Heart left ventricle (tissue), 16 donors: ENCODE measurements at regions not wholly inside any gene's neighbourhood (a gene's known extent, or its start where the extent isn't known, plus 50 kb on each side); places are given as distances from the start of the nearest gene placed in this dataset.

Source experiments
- ATAC-seq, 4 donors: fragments of 200-7000 bp; cut with Tn5 transposase; one replicate each; pipeline ENCODE4 v1.9.1; 2020 to 2022; ENCODE audit warnings: moderate library complexity in 4 of 4, mild to moderate bottlenecking in 3 of 4, moderate number of reproducible peaks in 1 of 4
- DNase-seq, 5 donors: peaks; one replicate each; pipeline ENCODE4 v3.0.0-alpha.2; 2020
- H3K27ac ChIP-seq, 12 donors: fragments of 200-600 bp; sonication (generic) in 4 of 12; one replicate each; pipeline versions ENCODE4 v1.5.0 to v1.8.0; 2016 to 2022; ENCODE audit warnings: mild to moderate bottlenecking in 2 of 12
- H3K27me3 ChIP-seq, 9 donors: fragments of 200-600 bp; sonication (generic) in 2 of 9; one replicate each; pipeline versions ENCODE4 v1.5.1 to v1.8.0; 2016 to 2022; ENCODE audit warnings: mild to moderate bottlenecking in 3 of 9
- H3K36me3 ChIP-seq, 9 donors: fragments of 200-600 bp; sonication (generic) in 2 of 9; one replicate each; pipeline versions ENCODE4 v1.5.0 to v1.8.0; 2018 to 2022; ENCODE audit warnings: mild to moderate bottlenecking in 2 of 9
- H3K4me1 ChIP-seq, 12 donors: fragments of 200-600 bp; sonication (generic) in 4 of 12; one replicate each; pipeline versions ENCODE4 v1.5.0 to v1.8.0; 2016 to 2022; ENCODE audit warnings: mild to moderate bottlenecking in 3 of 12
- H3K4me3 ChIP-seq, 12 donors: fragments of 200-600 bp; sonication (generic) in 4 of 12; one replicate each; pipeline versions ENCODE4 v1.5.0 to v1.8.0; 2017 to 2022; ENCODE audit warnings: mild to moderate bottlenecking in 9 of 12, moderate library complexity in 4 of 12
- H3K9me3 ChIP-seq, 12 donors: fragments of 200-600 bp; sonication (generic) in 4 of 12; one replicate each; pipeline versions ENCODE4 v1.5.0 to v1.8.0; 2016 to 2022; ENCODE audit warnings: mild to moderate bottlenecking in 1 of 12
- POLR2A ChIP-seq, 2 donors: fragments of 450-650 bp; IDR thresholded peaks; one replicate each; pipeline ENCODE4 v1.6.1; 2017; ENCODE audit warnings: antibody characterized with exemption in 2 of 2, mild to moderate bottlenecking in 2 of 2, moderate library complexity in 2 of 2
- WGBS, 4 donors: extraction: QIAGEN DNeasy Blood & Tissue Kit in 2 of 4; methylation state at CpG; one replicate each; pipeline versions ENCODE4 v1.1.5 to v1.1.7; 2013 to 2018; 5-methylcytosine and 5-hydroxymethylcytosine counted together
- intact Hi-C, 10 donors: fragments of 100-400 bp; cut with DNase I; formaldehyde crosslinking; loops; one replicate each; pipeline versions ENCODE4 v1.11.1 to v1.14.2; 2022
- TF ChIP-seq, protein P1 (sequence below), 12 donors: fragments of 200-600 bp; sonication (generic) in 4 of 12; IDR thresholded peaks; one replicate each; pipeline versions ENCODE4 v1.5.0 to v1.8.0; 2018 to 2022; ENCODE audit warnings: antibody characterized with exemption in 12 of 12, mild to moderate bottlenecking in 5 of 12
- donor health status: ischemic (EF 13 %, LVEDD 7.1; RV severe dilation, severe dysfunction).
- donor health status: healthy with polysubstance abuse.
- donor health status: DM: no; HTN: yes; CAD: no.
- donor health status: DM: no; HTN: no; CAD: no.
- donor health status: ischemic (EF 25% LVEDD 6.9; RV normal size, moderate dysfunction).
- donor health status: ischemic (EF 25% LVEDD 5.7; RV mildly dilated, moderate dysfunction).
- donor health status: healthy.
- donor health status: DM: yes; HTN: yes; CAD: no.
- donor health status: ischemic (EF 35%, LVEDD 5.7; RV mildly dilated, moderate dysfunction).
- donor health status: nonischemic (EF 11% LVEDD 7.7; RV severe dilation, severe dysfunction).
- donor health status: DM: yes; HTN: yes; CAD: no.
- donor health status: PGD.
- donor health status: ischemic (EF 29% LVEDD 5.4; RV normal size, mild dysfunction).
- donor health status: nonischemic (EF 23%, LVEDD 6.1; RV moderate dilation, normal function).

DNA sequence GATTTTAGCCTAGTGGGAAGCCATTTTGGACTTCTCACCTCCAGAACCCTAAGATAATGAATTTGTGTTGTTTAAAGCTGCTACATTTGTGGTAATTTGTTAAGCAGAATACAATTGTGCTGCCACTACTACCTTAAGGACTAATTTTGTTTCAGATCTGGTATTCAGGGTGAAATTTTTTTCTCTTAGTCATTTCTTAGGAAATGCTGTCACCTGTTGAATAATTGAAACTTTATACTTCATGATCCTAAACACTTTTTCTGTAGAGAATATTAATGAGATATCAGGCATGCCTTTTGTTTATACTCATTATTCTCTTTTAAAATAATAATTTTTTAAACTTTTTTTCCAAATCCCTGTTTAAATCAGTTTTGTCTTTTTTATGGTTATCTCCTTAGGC lies 246.8 kb downstream of the TGFB2 start:
- TF ChIP-seq, protein P1, sequence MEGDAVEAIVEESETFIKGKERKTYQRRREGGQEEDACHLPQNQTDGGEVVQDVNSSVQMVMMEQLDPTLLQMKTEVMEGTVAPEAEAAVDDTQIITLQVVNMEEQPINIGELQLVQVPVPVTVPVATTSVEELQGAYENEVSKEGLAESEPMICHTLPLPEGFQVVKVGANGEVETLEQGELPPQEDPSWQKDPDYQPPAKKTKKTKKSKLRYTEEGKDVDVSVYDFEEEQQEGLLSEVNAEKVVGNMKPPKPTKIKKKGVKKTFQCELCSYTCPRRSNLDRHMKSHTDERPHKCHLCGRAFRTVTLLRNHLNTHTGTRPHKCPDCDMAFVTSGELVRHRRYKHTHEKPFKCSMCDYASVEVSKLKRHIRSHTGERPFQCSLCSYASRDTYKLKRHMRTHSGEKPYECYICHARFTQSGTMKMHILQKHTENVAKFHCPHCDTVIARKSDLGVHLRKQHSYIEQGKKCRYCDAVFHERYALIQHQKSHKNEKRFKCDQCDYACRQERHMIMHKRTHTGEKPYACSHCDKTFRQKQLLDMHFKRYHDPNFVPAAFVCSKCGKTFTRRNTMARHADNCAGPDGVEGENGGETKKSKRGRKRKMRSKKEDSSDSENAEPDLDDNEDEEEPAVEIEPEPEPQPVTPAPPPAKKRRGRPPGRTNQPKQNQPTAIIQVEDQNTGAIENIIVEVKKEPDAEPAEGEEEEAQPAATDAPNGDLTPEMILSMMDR (IDR thresholded peaks at IDR 0.05), result no peak
- TF ChIP-seq POLR2A (IDR thresholded peaks at IDR 0.05), result no peak
- DNase-seq, result no peak
- intact Hi-C loops, result no loop called here
- ATAC-seq, result no peak
- Histone ChIP-seq H3K9me3 (no peaks in the 10 kb centered on the region), H3K4me3 (no peak overlapping the region), H3K36me3 (no peaks in the 10 kb centered on the region), H3K27ac (no peak overlapping the region), H3K27me3 (no peaks in the 10 kb centered on the region), H3K4me1 (peaks cover 0 to 4% (median 0%) of the 10 kb centered on the region in 12 donors)

DNA sequence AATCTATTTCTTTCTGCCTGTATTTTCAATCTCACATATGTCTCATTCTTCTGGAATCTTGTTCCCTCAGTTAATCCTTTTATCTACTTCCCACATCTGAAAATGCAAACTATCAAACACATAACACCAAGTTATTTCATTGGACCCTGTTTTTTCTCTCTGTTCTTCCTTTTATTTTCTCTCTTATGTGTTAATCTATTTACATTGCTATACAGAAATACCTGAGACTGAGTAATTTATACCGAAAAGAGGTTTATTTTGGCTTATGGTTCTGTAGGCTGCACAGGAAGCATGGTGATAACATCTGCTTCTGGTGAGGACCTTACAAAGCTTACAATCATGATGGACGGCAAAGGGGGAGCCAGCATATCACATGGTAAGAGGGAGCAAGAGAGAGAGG lies 247.6 kb downstream of the TGFB2 start:
- peaks cover 0 to 4% (median 0%) of the 10 kb centered on the region in 12 donors for H3K4me1 ChIP-seq
- 53 to 63% (median 57%) methylated on average over 2 of the region's 2 CpGs for WGBS, 4 donors
- ATAC-seq, result no peak

DNA sequence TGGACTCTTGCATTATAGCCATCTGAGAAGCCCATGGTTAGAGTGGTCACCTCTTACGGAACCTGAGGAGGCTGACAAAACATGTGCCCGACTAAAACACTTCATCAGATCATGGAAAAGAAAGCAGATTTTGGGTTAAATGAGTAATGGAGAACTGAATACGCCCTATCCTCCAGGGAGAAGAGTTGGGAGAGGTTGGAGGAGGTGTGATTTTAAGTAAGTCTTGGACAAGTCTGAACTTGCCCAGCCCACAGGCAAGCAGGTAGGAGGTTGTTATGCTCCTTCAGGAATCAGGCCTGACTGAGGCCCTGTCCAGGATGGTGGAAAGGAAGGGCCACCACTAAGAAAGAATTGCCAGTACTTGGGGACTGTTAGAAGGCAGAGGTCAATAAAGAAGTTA lies 255.8 kb downstream of the TGFB2 start:
- ATAC-seq, result no peak
- H3K27me3 ChIP-seq, result no peaks in the 10 kb centered on the region
- DNase-seq, result no peak
- no peaks in the 10 kb centered on the region for H3K4me1 ChIP-seq
- H3K9me3 ChIP-seq, result peaks cover 0 to 2% (median 0%) of the 10 kb centered on the region in 12 donors
- no peak overlapping the region for H3K4me3 ChIP-seq
- TF ChIP-seq, protein P1 (IDR thresholded peaks at IDR 0.05), result no peak
- no peak for TF ChIP-seq POLR2A (IDR thresholded peaks at IDR 0.05)
- 93 to 96% (median 95%) methylated on average over 3 of the region's 3 CpGs for WGBS, 4 donors
- H3K27ac ChIP-seq, result no peak overlapping the region
- no peaks in the 10 kb centered on the region for H3K36me3 ChIP-seq
- intact Hi-C loops, result no loop called here

More for the DNA sequence above, 247.6 kb downstream of the TGFB2 start:
- Histone ChIP-seq H3K36me3 (no peaks in the 10 kb centered on the region), H3K4me3 (no peak overlapping the region), H3K27ac (no peak overlapping the region), H3K9me3 (no peaks in the 10 kb centered on the region), H3K27me3 (no peaks in the 10 kb centered on the region)
- DNase-seq, result no peak
- no peak for TF ChIP-seq POLR2A (IDR thresholded peaks at IDR 0.05)
- TF ChIP-seq, protein P1 (IDR thresholded peaks at IDR 0.05), result no peak
- intact Hi-C loops, result no loop called here

DNA sequence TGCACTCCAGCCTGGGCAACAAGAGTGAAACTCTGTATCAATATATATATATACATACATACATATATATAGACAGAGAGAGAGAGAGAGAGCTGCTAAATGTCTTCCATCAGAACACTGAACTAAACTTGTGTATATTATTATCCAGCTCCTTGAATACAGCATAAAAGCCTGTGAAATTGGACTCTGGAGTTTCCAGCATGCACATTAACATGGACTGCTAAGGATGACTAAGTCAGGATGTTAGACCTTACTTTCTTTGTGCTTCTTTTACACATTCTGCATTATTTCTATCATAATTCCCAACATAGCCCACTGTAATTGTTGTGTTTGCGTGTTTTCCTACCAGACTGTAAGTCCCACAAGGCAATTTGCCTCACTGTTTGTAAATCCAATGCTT lies 259.1 kb downstream of the TGFB2 start:
- H3K27ac ChIP-seq, result no peak overlapping the region
- no peaks in the 10 kb centered on the region for H3K4me1 ChIP-seq
- no peaks in the 10 kb centered on the region for H3K36me3 ChIP-seq
- H3K9me3 ChIP-seq, result peaks cover 0 to 17% (median 0%) of the 10 kb centered on the region in 12 donors
- no peaks in the 10 kb centered on the region for H3K27me3 ChIP-seq
- DNase-seq, result no peak
- no peak for TF ChIP-seq POLR2A (IDR thresholded peaks at IDR 0.05)
- TF ChIP-seq, protein P1 (IDR thresholded peaks at IDR 0.05), result no peak
- intact Hi-C loops, result no loop called here
- no peak overlapping the region for H3K4me3 ChIP-seq
- ATAC-seq, result no peak
- 94 to 97% (median 97%) methylated on average over 1 of the region's 1 CpG for WGBS, 4 donors
